Heart left ventricle (tissue), 16 donors: ENCODE measurements at regions not wholly inside any gene's neighbourhood (a gene's known extent, or its start where the extent isn't known, plus 50 kb on each side); places are given as distances from the start of the nearest gene placed in this dataset.

Source experiments
- ATAC-seq, 4 donors: fragments of 200-7000 bp; cut with Tn5 transposase; one replicate each; pipeline ENCODE4 v1.9.1; 2020 to 2022; ENCODE audit warnings: moderate library complexity in 4 of 4, mild to moderate bottlenecking in 3 of 4, moderate number of reproducible peaks in 1 of 4
- DNase-seq, 5 donors: peaks; one replicate each; pipeline ENCODE4 v3.0.0-alpha.2; 2020
- H3K27ac ChIP-seq, 12 donors: fragments of 200-600 bp; sonication (generic) in 4 of 12; one replicate each; pipeline versions ENCODE4 v1.5.0 to v1.8.0; 2016 to 2022; ENCODE audit warnings: mild to moderate bottlenecking in 2 of 12
- H3K27me3 ChIP-seq, 9 donors: fragments of 200-600 bp; sonication (generic) in 2 of 9; one replicate each; pipeline versions ENCODE4 v1.5.1 to v1.8.0; 2016 to 2022; ENCODE audit warnings: mild to moderate bottlenecking in 3 of 9
- H3K36me3 ChIP-seq, 9 donors: fragments of 200-600 bp; sonication (generic) in 2 of 9; one replicate each; pipeline versions ENCODE4 v1.5.0 to v1.8.0; 2018 to 2022; ENCODE audit warnings: mild to moderate bottlenecking in 2 of 9
- H3K4me1 ChIP-seq, 12 donors: fragments of 200-600 bp; sonication (generic) in 4 of 12; one replicate each; pipeline versions ENCODE4 v1.5.0 to v1.8.0; 2016 to 2022; ENCODE audit warnings: mild to moderate bottlenecking in 3 of 12
- H3K4me3 ChIP-seq, 12 donors: fragments of 200-600 bp; sonication (generic) in 4 of 12; one replicate each; pipeline versions ENCODE4 v1.5.0 to v1.8.0; 2017 to 2022; ENCODE audit warnings: mild to moderate bottlenecking in 9 of 12, moderate library complexity in 4 of 12
- H3K9me3 ChIP-seq, 12 donors: fragments of 200-600 bp; sonication (generic) in 4 of 12; one replicate each; pipeline versions ENCODE4 v1.5.0 to v1.8.0; 2016 to 2022; ENCODE audit warnings: mild to moderate bottlenecking in 1 of 12
- CTCF ChIP-seq, 12 donors: fragments of 200-600 bp; sonication (generic) in 4 of 12; IDR thresholded peaks; one replicate each; pipeline versions ENCODE4 v1.5.0 to v1.8.0; 2018 to 2022; ENCODE audit warnings: antibody characterized with exemption in 12 of 12, mild to moderate bottlenecking in 5 of 12
- POLR2A ChIP-seq, 2 donors: fragments of 450-650 bp; IDR thresholded peaks; one replicate each; pipeline ENCODE4 v1.6.1; 2017; ENCODE audit warnings: antibody characterized with exemption in 2 of 2, mild to moderate bottlenecking in 2 of 2, moderate library complexity in 2 of 2
- WGBS, 4 donors: extraction: QIAGEN DNeasy Blood & Tissue Kit in 2 of 4; methylation state at CpG; one replicate each; pipeline versions ENCODE4 v1.1.5 to v1.1.7; 2013 to 2018; 5-methylcytosine and 5-hydroxymethylcytosine counted together
- intact Hi-C, 10 donors: fragments of 100-400 bp; cut with DNase I; formaldehyde crosslinking; loops; one replicate each; pipeline versions ENCODE4 v1.11.1 to v1.14.2; 2022
- donor health status: ischemic (EF 13 %, LVEDD 7.1; RV severe dilation, severe dysfunction).
- donor health status: healthy with polysubstance abuse.
- donor health status: DM: no; HTN: yes; CAD: no.
- donor health status: DM: no; HTN: no; CAD: no.
- donor health status: ischemic (EF 25% LVEDD 6.9; RV normal size, moderate dysfunction).
- donor health status: ischemic (EF 25% LVEDD 5.7; RV mildly dilated, moderate dysfunction).
- donor health status: healthy.
- donor health status: DM: yes; HTN: yes; CAD: no.
- donor health status: ischemic (EF 35%, LVEDD 5.7; RV mildly dilated, moderate dysfunction).
- donor health status: nonischemic (EF 11% LVEDD 7.7; RV severe dilation, severe dysfunction).
- donor health status: DM: yes; HTN: yes; CAD: no.
- donor health status: PGD.
- donor health status: ischemic (EF 29% LVEDD 5.4; RV normal size, mild dysfunction).
- donor health status: nonischemic (EF 23%, LVEDD 6.1; RV moderate dilation, normal function).

- Histone ChIP-seq H3K36me3 (no peaks in the 10 kb centered on the region), H3K4me1 (no peaks in the 10 kb centered on the region), H3K27me3 (no peaks in the 10 kb centered on the region), H3K4me3 (no peak overlapping the region), H3K27ac (no peak overlapping the region), H3K9me3 (peaks cover 0 to 12% (median 2%) of the 10 kb centered on the region in 12 donors)
- ATAC-seq (no peak), DNase-seq (no peak)
- TF ChIP-seq CTCF (IDR thresholded peaks at IDR 0.05) (peak in 3 of 12 donors; percentile 25 to 44 (median 31)), POLR2A (IDR thresholded peaks at IDR 0.05) (no peak)
- 56 to 82% (median 79%) methylated on average over 2 of the region's 2 CpGs for WGBS, 4 donors
- intact Hi-C loops, result no loop called here
Measured at GRCh38 chr4:170580651-170581050, 490.9 kb upstream of the AADAT start.

- ATAC-seq, result no peak
- H3K27me3 ChIP-seq, result no peaks in the 10 kb centered on the region
- H3K36me3 ChIP-seq, result no peaks in the 10 kb centered on the region
- H3K9me3 ChIP-seq, result peaks cover 0 to 12% (median 0%) of the 10 kb centered on the region in 12 donors
- no peak overlapping the region for H3K27ac ChIP-seq
- no peak for DNase-seq
- TF ChIP-seq CTCF (IDR thresholded peaks at IDR 0.05), result no peak
- TF ChIP-seq POLR2A (IDR thresholded peaks at IDR 0.05), result no peak
- intact Hi-C loops, result no loop called here
- no peak overlapping the region for H3K4me3 ChIP-seq
- no peaks in the 10 kb centered on the region for H3K4me1 ChIP-seq
Measured at GRCh38 chr4:170538821-170539473, 449.2 kb upstream of the AADAT start.

GRCh38 chr4:170529748-170530722, 440.3 kb upstream of the AADAT start:
- intact Hi-C loops, result no loop called here
- no peak overlapping the region for H3K4me3 ChIP-seq
- 72 to 82% (median 76%) methylated on average over 5 of the region's 5 CpGs for WGBS, 4 donors

More at GRCh38 chr4:170529748-170530722, 440.3 kb upstream of the AADAT start:
- no peaks in the 10 kb centered on the region for H3K9me3 ChIP-seq
- H3K4me1 ChIP-seq, result no peaks in the 10 kb centered on the region
- ATAC-seq, result no peak
- no peak for TF ChIP-seq POLR2A (IDR thresholded peaks at IDR 0.05)
- TF ChIP-seq CTCF (IDR thresholded peaks at IDR 0.05), result no peak
- no peak for DNase-seq
- H3K36me3 ChIP-seq, result no peaks in the 10 kb centered on the region
- no peak overlapping the region for H3K27ac ChIP-seq
- H3K27me3 ChIP-seq, result no peaks in the 10 kb centered on the region
